ENCODE measurements at regions not wholly inside any gene's neighbourhood (a gene's known extent, or its start where the extent isn't known, plus 50 kb on each side); places are given as distances from the start of the nearest gene placed in this dataset.

GRCh38 chr2:128684523-128684922 is 365.9 kb upstream of the HS6ST1 start:
- no peaks in the 10 kb centered on the region for H3K27me3 ChIP-seq (ENCODE audit: low read length)
- TF ChIP-seq CTCF (IDR thresholded peaks at IDR 0.05; ENCODE audit: insufficient read depth, low read length, poor library complexity, severe bottlenecking) (no peak), EZH2phosphoT487 (conservative IDR thresholded peaks at IDR 0.05; ENCODE audit: low read length) (no peak)
- H3K9me3 ChIP-seq (ENCODE audit: insufficient read depth, low read length): no peaks in the 10 kb centered on the region
- H3K9ac ChIP-seq (ENCODE audit: low read length): no peak overlapping the region
- H3K4me3 ChIP-seq (ENCODE audit: insufficient read depth, low read length, poor library complexity, severe bottlenecking): no peak overlapping the region
- H3F3A ChIP-seq (ENCODE audit: insufficient read depth): no peaks in the 10 kb centered on the region
- H3K36me3 ChIP-seq (ENCODE audit: low read length): no peaks in the 10 kb centered on the region
- no peak overlapping the region for H3K4me2 ChIP-seq (ENCODE audit: low read depth, low read length, poor library complexity, severe bottlenecking)
- H4K20me1 ChIP-seq (ENCODE audit: low read depth, low read length): no peaks in the 10 kb centered on the region
- H3K9me2 ChIP-seq (replicated peaks; ENCODE audit: insufficient read depth, low read length): no peaks in the 10 kb centered on the region
- H2AFZ ChIP-seq (ENCODE audit: low read depth, low read length, severe bottlenecking): no peak overlapping the region
- H3K79me2 ChIP-seq (ENCODE audit: insufficient read depth, low read length): no peaks in the 10 kb centered on the region
- H3K27ac ChIP-seq (ENCODE audit: low read depth, low read length): no peak overlapping the region

- no peaks in the 10 kb centered on the region for H3K9me2 ChIP-seq (replicated peaks; ENCODE audit: insufficient read depth, low read length)
- TF ChIP-seq EZH2phosphoT487 (conservative IDR thresholded peaks at IDR 0.05; ENCODE audit: low read length) (no peak), CTCF (IDR thresholded peaks at IDR 0.05; ENCODE audit: insufficient read depth, low read length, poor library complexity, severe bottlenecking) (no peak)
- no peak overlapping the region for H2AFZ ChIP-seq (ENCODE audit: low read depth, low read length, severe bottlenecking)
- no peaks in the 10 kb centered on the region for H3K36me3 ChIP-seq (ENCODE audit: low read length)
- no peak overlapping the region for H3K4me2 ChIP-seq (ENCODE audit: low read depth, low read length, poor library complexity, severe bottlenecking)
- H3K27me3 ChIP-seq (ENCODE audit: low read length): no peaks in the 10 kb centered on the region
- no peaks in the 10 kb centered on the region for H4K20me1 ChIP-seq (ENCODE audit: low read depth, low read length)
- no peak overlapping the region for H3K9ac ChIP-seq (ENCODE audit: low read length)
- no peak overlapping the region for H3K27ac ChIP-seq (ENCODE audit: low read depth, low read length)
- H3K79me2 ChIP-seq (ENCODE audit: insufficient read depth, low read length): no peaks in the 10 kb centered on the region
- no peak overlapping the region for H3K4me3 ChIP-seq (ENCODE audit: insufficient read depth, low read length, poor library complexity, severe bottlenecking)
- H3F3A ChIP-seq (ENCODE audit: insufficient read depth): no peaks in the 10 kb centered on the region
- no peaks in the 10 kb centered on the region for H3K9me3 ChIP-seq (ENCODE audit: insufficient read depth, low read length)
Observed at GRCh38 chr2:128685841-128686496, 367.3 kb upstream of the HS6ST1 start.

- Histone ChIP-seq H3K36me3 (ENCODE audit: low read length) (no peaks in the 10 kb centered on the region), H4K20me1 (ENCODE audit: low read depth, low read length) (no peaks in the 10 kb centered on the region), H3K79me2 (ENCODE audit: insufficient read depth, low read length) (no peaks in the 10 kb centered on the region), H3K27ac (ENCODE audit: low read depth, low read length) (no peak overlapping the region), H3K4me3 (ENCODE audit: insufficient read depth, low read length, poor library complexity, severe bottlenecking) (no peak overlapping the region), H3K9ac (ENCODE audit: low read length) (no peak overlapping the region), H3F3A (ENCODE audit: insufficient read depth) (no peaks in the 10 kb centered on the region), H3K27me3 (ENCODE audit: low read length) (no peaks in the 10 kb centered on the region), H3K9me3 (ENCODE audit: insufficient read depth, low read length) (no peaks in the 10 kb centered on the region), H2AFZ (ENCODE audit: low read depth, low read length, severe bottlenecking) (no peak overlapping the region), H3K9me2 (replicated peaks; ENCODE audit: insufficient read depth, low read length) (no peaks in the 10 kb centered on the region), H3K4me2 (ENCODE audit: low read depth, low read length, poor library complexity, severe bottlenecking) (no peak overlapping the region)
- no peak for TF ChIP-seq CTCF (IDR thresholded peaks at IDR 0.05; ENCODE audit: insufficient read depth, low read length, poor library complexity, severe bottlenecking)
- TF ChIP-seq EZH2phosphoT487 (conservative IDR thresholded peaks at IDR 0.05; ENCODE audit: low read length): no peak
Observed at GRCh38 chr2:128686497-128686859, 367.8 kb upstream of the HS6ST1 start.
